ENCODE measurements at regions not wholly inside any gene's neighbourhood (a gene's known extent, or its start where the extent isn't known, plus 50 kb on each side); places are given as distances from the start of the nearest gene placed in this dataset.

- no peaks in the 10 kb centered on the region for H3K36me3 Mint-ChIP-seq
- POLR2A ChIA-PET, result no interaction called here
- H3K9me3 Mint-ChIP-seq, result peaks cover 4 to 20% (median 6%) of the 10 kb centered on the region in 9 donors
- H3K27ac Mint-ChIP-seq, result no peak overlapping the region
- H3K4me3 Mint-ChIP-seq, result no peak overlapping the region
- H3K4me1 Mint-ChIP-seq, result no peaks in the 10 kb centered on the region
- DNase-seq (no peak), ATAC-seq (no peak)
- H3K27me3 Mint-ChIP-seq, result peaks cover 0 to 5% (median 0%) of the 10 kb centered on the region in 5 donors
Measured at GRCh38 chr16:51579652-51580360, 428.7 kb upstream of the SALL1 start.

GRCh38 chr16:51577621-51578303 is 426.7 kb upstream of the SALL1 start:
- Mint-ChIP-seq H3K27me3 (peaks cover 0 to 8% (median 0%) of the 10 kb centered on the region in 5 donors), H3K4me1 (no peaks in the 10 kb centered on the region), H3K36me3 (no peaks in the 10 kb centered on the region), H3K9me3 (peaks cover 4 to 23% (median 6%) of the 10 kb centered on the region in 9 donors), H3K4me3 (no peak overlapping the region), H3K27ac (no peak overlapping the region)
- DNase-seq (no peak), ATAC-seq (no peak)
- POLR2A ChIA-PET, result no interaction called here

- POLR2A ChIA-PET, result no interaction called here
- ATAC-seq (no peak), DNase-seq (no peak)
- no peak overlapping the region for H3K27ac Mint-ChIP-seq
- H3K4me3 Mint-ChIP-seq, result no peak overlapping the region
- H3K27me3 Mint-ChIP-seq, result peaks cover 0 to 8% (median 0%) of the 10 kb centered on the region in 5 donors
- no peaks in the 10 kb centered on the region for H3K4me1 Mint-ChIP-seq
- H3K36me3 Mint-ChIP-seq, result no peaks in the 10 kb centered on the region
- H3K9me3 Mint-ChIP-seq, result peaks cover 4 to 33% (median 6%) of the 10 kb centered on the region in 9 donors
Measured at GRCh38 chr16:51576498-51577195, 425.6 kb upstream of the SALL1 start.

GRCh38 chr16:51573191-51573590 is 422.1 kb upstream of the SALL1 start:
- Mint-ChIP-seq H3K9me3 (peaks cover 0 to 27% (median 6%) of the 10 kb centered on the region in 9 donors), H3K36me3 (no peaks in the 10 kb centered on the region), H3K27ac (no peak overlapping the region), H3K4me3 (no peak overlapping the region), H3K27me3 (peaks cover 0 to 8% (median 0%) of the 10 kb centered on the region in 5 donors), H3K4me1 (no peaks in the 10 kb centered on the region)
- ATAC-seq, result no peak
- no peak for DNase-seq
- POLR2A ChIA-PET, result no interaction called here

- H3K4me1 Mint-ChIP-seq, result no peaks in the 10 kb centered on the region
- POLR2A ChIA-PET, result no interaction called here
- no peak overlapping the region for H3K4me3 Mint-ChIP-seq
- H3K27me3 Mint-ChIP-seq, result peaks cover 0 to under 1% (median 0%) of the 10 kb centered on the region in 5 donors
- peaks cover 0 to 30% (median 4%) of the 10 kb centered on the region in 9 donors for H3K9me3 Mint-ChIP-seq
- ATAC-seq, result no peak
- no peak overlapping the region for H3K27ac Mint-ChIP-seq
- H3K36me3 Mint-ChIP-seq, result peaks cover 0 to 7% (median 0%) of the 10 kb centered on the region in 3 donors
- DNase-seq, result no peak
Measured at GRCh38 chr16:51569203-51569931, 418.3 kb upstream of the SALL1 start.

GRCh38 chr16:51567911-51568310 is 416.8 kb upstream of the SALL1 start:
- Mint-ChIP-seq H3K27me3 (no peaks in the 10 kb centered on the region), H3K4me3 (no peak overlapping the region), H3K4me1 (no peaks in the 10 kb centered on the region), H3K27ac (no peak overlapping the region), H3K9me3 (peaks cover 0 to 22% (median 4%) of the 10 kb centered on the region in 9 donors), H3K36me3 (peaks cover 0 to 7% (median 0%) of the 10 kb centered on the region in 3 donors)
- no peak for ATAC-seq
- POLR2A ChIA-PET, result no interaction called here
- no peak for DNase-seq

- H3K27me3 Mint-ChIP-seq, result no peaks in the 10 kb centered on the region
- POLR2A ChIA-PET, result no interaction called here
- no peak overlapping the region for H3K4me3 Mint-ChIP-seq
- no peak for DNase-seq
- peaks cover 0 to 18% (median 1%) of the 10 kb centered on the region in 9 donors for H3K9me3 Mint-ChIP-seq
- H3K4me1 Mint-ChIP-seq, result no peaks in the 10 kb centered on the region
- no peak overlapping the region for H3K27ac Mint-ChIP-seq
- H3K36me3 Mint-ChIP-seq, result peaks cover 0 to 7% (median 0%) of the 10 kb centered on the region in 3 donors
- ATAC-seq, result no peak
Measured at GRCh38 chr16:51565184-51565583, 414.1 kb upstream of the SALL1 start.

- Mint-ChIP-seq H3K4me1 (no peaks in the 10 kb centered on the region), H3K36me3 (peaks cover 0 to 7% (median 0%) of the 10 kb centered on the region in 3 donors), H3K4me3 (no peak overlapping the region), H3K27me3 (no peaks in the 10 kb centered on the region), H3K9me3 (peaks cover 2 to 19% (median 4%) of the 10 kb centered on the region in 9 donors), H3K27ac (no peak overlapping the region)
- DNase-seq (no peak), ATAC-seq (no peak)
- POLR2A ChIA-PET, result no interaction called here
Measured at GRCh38 chr16:51562891-51563290, 411.8 kb upstream of the SALL1 start.

GRCh38 chr16:51559901-51560300 is 408.8 kb upstream of the SALL1 start:
- Mint-ChIP-seq H3K4me1 (no peaks in the 10 kb centered on the region), H3K9me3 (peaks cover 2 to 15% (median 10%) of the 10 kb centered on the region in 9 donors), H3K4me3 (no peak overlapping the region), H3K27ac (no peak overlapping the region), H3K36me3 (peaks cover 0 to 5% (median 0%) of the 10 kb centered on the region in 3 donors), H3K27me3 (peaks cover 0 to 4% (median 0%) of the 10 kb centered on the region in 5 donors)
- ATAC-seq (no peak), DNase-seq (no peak)
- POLR2A ChIA-PET, result no interaction called here

GRCh38 chr16:51557670-51558069 is 406.6 kb upstream of the SALL1 start:
- no peaks in the 10 kb centered on the region for H3K36me3 Mint-ChIP-seq
- no peaks in the 10 kb centered on the region for H3K4me1 Mint-ChIP-seq
- H3K9me3 Mint-ChIP-seq, result peaks cover 2 to 14% (median 6%) of the 10 kb centered on the region in 9 donors
- peaks cover 0 to 4% (median 0%) of the 10 kb centered on the region in 5 donors for H3K27me3 Mint-ChIP-seq
- no peak overlapping the region for H3K4me3 Mint-ChIP-seq
- DNase-seq, result no peak
- no peak for ATAC-seq
- POLR2A ChIA-PET, result no interaction called here
- H3K27ac Mint-ChIP-seq, result no peak overlapping the region

- DNase-seq, result no peak
- POLR2A ChIA-PET, result no interaction called here
Measured at GRCh38 chr16:51556694-51557340, 405.7 kb upstream of the SALL1 start.

GRCh38 chr16:51553910-51554309 is 402.8 kb upstream of the SALL1 start:
- peaks cover 0 to 8% (median 3%) of the 10 kb centered on the region in 5 donors for H3K27me3 Mint-ChIP-seq
- H3K4me1 Mint-ChIP-seq, result peaks cover 0 to 2% (median 0%) of the 10 kb centered on the region in 4 donors
- DNase-seq, result no peak
- H3K9me3 Mint-ChIP-seq, result peaks cover 0 to 21% (median 9%) of the 10 kb centered on the region in 9 donors
- ATAC-seq, result no peak
- no peak overlapping the region for H3K27ac Mint-ChIP-seq
- H3K36me3 Mint-ChIP-seq, result no peaks in the 10 kb centered on the region
- no peak overlapping the region for H3K4me3 Mint-ChIP-seq
- POLR2A ChIA-PET, result no interaction called here

More at GRCh38 chr16:51556694-51557340, 405.7 kb upstream of the SALL1 start:
- Mint-ChIP-seq H3K9me3 (peaks cover 2 to 14% (median 6%) of the 10 kb centered on the region in 9 donors), H3K27me3 (peaks cover 0 to 4% (median 0%) of the 10 kb centered on the region in 5 donors), H3K4me1 (no peaks in the 10 kb centered on the region), H3K4me3 (no peak overlapping the region), H3K36me3 (no peaks in the 10 kb centered on the region), H3K27ac (no peak overlapping the region)
- ATAC-seq, result no peak
